Stimulated activated CD4-positive, alpha-beta T cell treated with anti-CD3 and anti-CD28 coated beads, Interleukin-12 subunit alpha, Interleukin-12 subunit beta, amount 100 ng/mL, for 48 hours (primary cell): ENCODE measurements at regions not wholly inside any gene's neighbourhood (a gene's known extent, or its start where the extent isn't known, plus 50 kb on each side); places are given as distances from the start of the nearest gene placed in this dataset.
"Not testable (repeated sequence)": the region's sequence is repeated elsewhere in the genome, so short reads cannot be mapped to it uniquely, and the experiment has no call there.

Experiments
- DNase-seq, 3 donors: peaks; one replicate each; pipeline ENCODE4 v3.0.0-alpha.2; 2020; ENCODE audit warnings: low read depth in 2 of 3, low spot score in 1 of 3

GRCh38 chr18:995629-996028 is 91.0 kb downstream of the ADCYAP1 start:
- no peak for DNase-seq

GRCh38 chr18:997499-997898 is 92.8 kb downstream of the ADCYAP1 start:
- no peak for DNase-seq

- DNase-seq = no peak
Observed at GRCh38 chr18:998936-999335, 94.3 kb downstream of the ADCYAP1 start.

GRCh38 chr18:1002653-1003178 is 98.0 kb downstream of the ADCYAP1 start:
- no peak for DNase-seq

GRCh38 chr18:1003499-1003898 is 98.8 kb downstream of the ADCYAP1 start:
- no peak for DNase-seq

GRCh38 chr18:1006304-1006703 is 101.6 kb downstream of the ADCYAP1 start:
- DNase-seq = no peak

GRCh38 chr18:1006965-1007364 is 102.3 kb downstream of the ADCYAP1 start:
- no peak for DNase-seq

GRCh38 chr18:1011349-1011748 is 106.7 kb downstream of the ADCYAP1 start:
- DNase-seq = no peak

- DNase-seq = no peak
Observed at GRCh38 chr18:1012775-1013174, 108.1 kb downstream of the ADCYAP1 start.

- no peak for DNase-seq
Observed at GRCh38 chr18:1013951-1014350, 109.3 kb downstream of the ADCYAP1 start.

GRCh38 chr18:1014509-1014908 is 109.8 kb downstream of the ADCYAP1 start:
- no peak for DNase-seq

- no peak for DNase-seq
Observed at GRCh38 chr18:1014951-1015624, 110.4 kb downstream of the ADCYAP1 start.

GRCh38 chr18:1015777-1016176 is 111.1 kb downstream of the ADCYAP1 start:
- DNase-seq = no peak

- no peak for DNase-seq
Observed at GRCh38 chr18:1017227-1018058, 112.8 kb downstream of the ADCYAP1 start.

- DNase-seq = no peak
Observed at GRCh38 chr18:1018181-1018681, 113.6 kb downstream of the ADCYAP1 start.

- no peak for DNase-seq
Observed at GRCh38 chr18:1019191-1019590, 114.5 kb downstream of the ADCYAP1 start.

GRCh38 chr18:1020731-1021344 is 116.2 kb downstream of the ADCYAP1 start:
- no peak for DNase-seq

- no peak for DNase-seq
Observed at GRCh38 chr18:1026930-1027329, 122.3 kb downstream of the ADCYAP1 start.

- DNase-seq = not testable (repeated sequence)
Observed at GRCh38 chr18:1033092-1033491, 128.4 kb downstream of the ADCYAP1 start.

- no peak for DNase-seq
Observed at GRCh38 chr18:1034971-1035370, 130.3 kb downstream of the ADCYAP1 start.

- no peak for DNase-seq
Observed at GRCh38 chr18:1036926-1037325, 132.3 kb downstream of the ADCYAP1 start.

GRCh38 chr18:1037776-1038175 is 133.1 kb downstream of the ADCYAP1 start:
- no peak for DNase-seq
